Upper lobe of left lung (tissue), 4 donors: ENCODE measurements at regions not wholly inside any gene's neighbourhood (a gene's known extent, or its start where the extent isn't known, plus 50 kb on each side); places are given as distances from the start of the nearest gene placed in this dataset.

ENCODE experiments used
- EP300 ChIP-seq, 4 donors: sonication (generic); formaldehyde crosslinking; IDR thresholded peaks; one replicate each; pipeline ENCODE4 v1.5.1; 2017; ENCODE audit warnings: antibody characterized with exemption in 4 of 4, control low read depth in 2 of 4
- POLR2A ChIP-seq, 4 donors: fragments of 450-650 bp; IDR thresholded peaks; one replicate each; pipeline ENCODE4 v1.5.1; 2016 to 2017; ENCODE audit warnings: antibody characterized with exemption in 4 of 4, mild to moderate bottlenecking in 2 of 4
- POLR2AphosphoS5 ChIP-seq, 2 donors: sonication (generic); formaldehyde crosslinking; IDR thresholded peaks; one replicate each; pipeline ENCODE4 v1.5.1; 2017; ENCODE audit warnings: antibody characterized with exemption in 2 of 2
- TF ChIP-seq, protein P1 (sequence below), 6 experiments: fragments of 450-650 bp in 4 of 6; fragments of 200-600 bp in 2 of 6; sonication (generic) in 2 of 6; IDR thresholded peaks; one replicate each; pipeline ENCODE4 v1.5.1; 2016 to 2019; ENCODE audit warnings: antibody characterized with exemption in 6 of 6

DNA sequence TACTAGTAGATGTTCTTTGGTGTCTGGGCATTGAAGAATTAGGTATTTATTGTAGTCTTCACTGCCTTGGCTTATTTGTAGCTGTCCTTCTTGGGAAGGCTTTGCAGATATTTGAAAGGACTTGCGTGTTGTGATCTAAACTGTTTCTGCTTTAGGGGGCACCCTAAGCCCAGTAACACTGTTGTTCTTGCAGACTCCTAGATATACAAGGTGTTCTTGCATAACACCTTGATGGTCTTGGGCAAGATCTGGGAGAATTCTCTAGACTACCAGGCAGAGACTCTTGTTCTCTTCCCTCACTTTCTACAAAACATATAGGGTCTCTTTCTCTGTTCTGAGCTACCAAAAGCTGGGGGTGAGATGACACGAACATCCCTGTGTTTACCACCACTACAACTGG is 179.1 kb downstream of the FAM170A start:
- TF ChIP-seq, protein P1, sequence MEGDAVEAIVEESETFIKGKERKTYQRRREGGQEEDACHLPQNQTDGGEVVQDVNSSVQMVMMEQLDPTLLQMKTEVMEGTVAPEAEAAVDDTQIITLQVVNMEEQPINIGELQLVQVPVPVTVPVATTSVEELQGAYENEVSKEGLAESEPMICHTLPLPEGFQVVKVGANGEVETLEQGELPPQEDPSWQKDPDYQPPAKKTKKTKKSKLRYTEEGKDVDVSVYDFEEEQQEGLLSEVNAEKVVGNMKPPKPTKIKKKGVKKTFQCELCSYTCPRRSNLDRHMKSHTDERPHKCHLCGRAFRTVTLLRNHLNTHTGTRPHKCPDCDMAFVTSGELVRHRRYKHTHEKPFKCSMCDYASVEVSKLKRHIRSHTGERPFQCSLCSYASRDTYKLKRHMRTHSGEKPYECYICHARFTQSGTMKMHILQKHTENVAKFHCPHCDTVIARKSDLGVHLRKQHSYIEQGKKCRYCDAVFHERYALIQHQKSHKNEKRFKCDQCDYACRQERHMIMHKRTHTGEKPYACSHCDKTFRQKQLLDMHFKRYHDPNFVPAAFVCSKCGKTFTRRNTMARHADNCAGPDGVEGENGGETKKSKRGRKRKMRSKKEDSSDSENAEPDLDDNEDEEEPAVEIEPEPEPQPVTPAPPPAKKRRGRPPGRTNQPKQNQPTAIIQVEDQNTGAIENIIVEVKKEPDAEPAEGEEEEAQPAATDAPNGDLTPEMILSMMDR (IDR thresholded peaks at IDR 0.05) = no peak
- TF ChIP-seq POLR2A (IDR thresholded peaks at IDR 0.05) = no peak
- TF ChIP-seq EP300 (IDR thresholded peaks at IDR 0.05) = no peak
- no peak for TF ChIP-seq POLR2AphosphoS5 (IDR thresholded peaks at IDR 0.05)
